GM18867 (cell line): ENCODE measurements at regions not wholly inside any gene's neighbourhood (a gene's known extent, or its start where the extent isn't known, plus 50 kb on each side); places are given as distances from the start of the nearest gene placed in this dataset.

ENCODE experiments used
- ATAC-seq: cut with Tn5 transposase; IDR thresholded peaks from one replicate; pipeline ENCODE4 v1.9.1; 2021; ENCODE audit warnings: mild to moderate bottlenecking, moderate library complexity; ENCODE audit not compliant: unreplicated experiment

- no peak for ATAC-seq
These were observed 50.7 kb upstream of the FOXB1 start for GRCh38 chr15:59953392-59953883.

GRCh38 chr15:59952960-59953359 lies 51.2 kb upstream of the FOXB1 start:
- no peak for ATAC-seq

- ATAC-seq: no peak
These were observed 53.3 kb upstream of the FOXB1 start for GRCh38 chr15:59950603-59951388.

- no peak for ATAC-seq
These were observed 55.0 kb upstream of the FOXB1 start for GRCh38 chr15:59948924-59949613.

- no peak for ATAC-seq
These were observed 58.0 kb upstream of the FOXB1 start for GRCh38 chr15:59946084-59946483.

GRCh38 chr15:59945036-59945435 lies 59.1 kb upstream of the FOXB1 start:
- ATAC-seq: no peak

GRCh38 chr15:59941612-59942011 lies 62.5 kb upstream of the FOXB1 start:
- no peak for ATAC-seq

GRCh38 chr15:59940928-59941327 lies 63.2 kb upstream of the FOXB1 start:
- no peak for ATAC-seq

GRCh38 chr15:59940456-59940855 lies 63.7 kb upstream of the FOXB1 start:
- no peak for ATAC-seq

- no peak for ATAC-seq
These were observed 67.4 kb upstream of the FOXB1 start for GRCh38 chr15:59936741-59937140.

- no peak for ATAC-seq
These were observed 70.5 kb upstream of the FOXB1 start for GRCh38 chr15:59933607-59934006.

GRCh38 chr15:59931646-59932261 lies 72.4 kb upstream of the FOXB1 start:
- ATAC-seq: no peak

GRCh38 chr15:59924812-59925522 lies 79.1 kb upstream of the FOXB1 start:
- no peak for ATAC-seq

GRCh38 chr15:59924096-59924495 lies 80.0 kb upstream of the FOXB1 start:
- ATAC-seq: no peak

GRCh38 chr15:59923508-59923907 lies 80.6 kb upstream of the FOXB1 start:
- no peak for ATAC-seq

GRCh38 chr15:59918994-59919951 lies 84.8 kb upstream of the FOXB1 start:
- ATAC-seq: peak; percentile 90

GRCh38 chr15:59917504-59918157 lies 86.5 kb upstream of the FOXB1 start:
- ATAC-seq: peak; percentile 78

- ATAC-seq: no peak
These were observed 98.1 kb upstream of the FOXB1 start for GRCh38 chr15:59906046-59906445.

GRCh38 chr15:59905176-59905575 lies 98.9 kb upstream of the FOXB1 start:
- no peak for ATAC-seq
